Stimulated activated CD4-positive, alpha-beta T cell treated with anti-CD3 and anti-CD28 coated beads, TNF-alpha, amount 100 ng/mL, for 48 hours (primary cell): ENCODE measurements at regions not wholly inside any gene's neighbourhood (a gene's known extent, or its start where the extent isn't known, plus 50 kb on each side); places are given as distances from the start of the nearest gene placed in this dataset.

Experiments
- DNase-seq, 3 donors: peaks; one replicate each; pipeline ENCODE4 v3.0.0-alpha.2; 2020; ENCODE audit warnings: low read depth in 3 of 3

DNA sequence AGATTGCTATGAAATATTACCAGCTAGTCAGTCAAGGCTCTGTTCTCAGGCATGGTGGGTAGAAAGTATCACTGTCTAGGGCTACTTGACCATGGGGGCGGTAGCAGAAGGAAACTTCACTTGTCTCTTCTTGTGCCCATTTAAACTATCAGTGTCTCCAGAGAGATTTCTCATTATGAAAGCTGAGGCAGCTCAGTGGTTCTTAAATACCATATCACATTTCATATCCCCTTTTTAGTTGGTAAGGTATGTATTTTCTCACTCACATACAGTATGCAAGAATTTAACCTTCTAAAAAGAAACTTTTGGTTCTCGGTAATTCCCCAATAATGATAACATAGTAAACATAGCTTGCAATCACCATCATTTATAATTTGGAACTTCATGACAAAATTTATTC lies 1180.0 kb upstream of the TENM4 start:
- no peak for DNase-seq

DNA sequence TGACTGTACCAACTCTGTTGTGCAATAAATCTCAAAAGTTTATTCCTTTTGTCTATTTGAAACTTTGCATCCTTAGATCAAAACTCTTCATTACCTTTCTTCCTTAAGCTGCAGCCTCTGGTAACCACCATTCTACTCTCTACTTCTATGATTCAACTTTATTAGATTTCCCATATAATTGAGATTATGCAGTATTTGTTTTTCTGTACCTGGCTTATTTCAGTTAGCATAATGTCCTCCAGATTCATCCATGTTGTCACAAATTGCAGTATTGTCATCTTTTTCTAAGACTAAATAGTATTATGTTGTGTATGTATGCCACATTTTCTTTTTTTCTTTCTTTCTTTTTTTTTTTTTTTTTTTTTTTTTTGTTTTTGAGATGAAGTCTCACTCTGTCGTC lies 1176.3 kb upstream of the TENM4 start:
- no peak for DNase-seq

GRCh38 chr11:80616070-80616800 lies 1175.4 kb upstream of the TENM4 start:
- no peak for DNase-seq

DNA sequence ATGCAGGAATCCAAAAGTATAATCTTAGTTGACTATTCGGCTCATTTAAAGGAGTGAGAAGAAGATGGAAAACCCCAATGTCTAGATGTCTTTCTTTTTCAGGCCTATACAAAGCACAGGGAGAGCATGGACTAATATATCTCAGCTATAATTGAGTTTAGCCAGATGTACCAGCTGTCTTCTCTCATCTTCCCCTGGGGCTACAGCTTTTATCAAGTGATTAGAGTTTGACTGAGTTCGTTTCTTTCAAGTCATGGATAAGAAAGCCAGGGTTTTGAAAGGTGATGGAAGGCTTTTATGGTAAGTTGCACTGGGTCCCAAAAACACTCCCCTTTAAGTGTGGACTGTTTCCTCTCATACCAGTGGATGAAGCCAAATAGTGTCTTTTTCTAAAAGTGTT lies 1172.8 kb upstream of the TENM4 start:
- no peak for DNase-seq

DNA sequence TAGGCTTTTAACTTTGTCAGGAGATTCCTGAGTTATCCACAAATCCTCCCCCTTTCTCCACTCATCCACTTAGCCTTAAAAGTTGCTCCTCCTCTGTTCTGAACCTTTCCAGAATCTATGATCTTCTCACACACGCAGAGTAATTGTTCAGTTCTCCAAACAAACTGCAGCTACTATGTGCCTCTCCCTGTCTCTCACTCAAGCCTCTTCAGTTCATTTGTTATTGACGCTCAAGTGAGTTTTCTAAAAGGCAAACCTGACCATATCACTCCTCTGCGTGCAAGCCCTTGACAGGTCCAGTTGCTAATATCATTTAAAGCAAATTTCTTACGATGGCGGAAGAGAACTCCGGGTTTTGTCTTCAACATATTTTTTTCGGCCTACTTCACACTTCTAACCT lies 1169.7 kb upstream of the TENM4 start:
- DNase-seq: no peak

GRCh38 chr11:80603472-80603871 lies 1162.6 kb upstream of the TENM4 start:
- no peak for DNase-seq

DNA sequence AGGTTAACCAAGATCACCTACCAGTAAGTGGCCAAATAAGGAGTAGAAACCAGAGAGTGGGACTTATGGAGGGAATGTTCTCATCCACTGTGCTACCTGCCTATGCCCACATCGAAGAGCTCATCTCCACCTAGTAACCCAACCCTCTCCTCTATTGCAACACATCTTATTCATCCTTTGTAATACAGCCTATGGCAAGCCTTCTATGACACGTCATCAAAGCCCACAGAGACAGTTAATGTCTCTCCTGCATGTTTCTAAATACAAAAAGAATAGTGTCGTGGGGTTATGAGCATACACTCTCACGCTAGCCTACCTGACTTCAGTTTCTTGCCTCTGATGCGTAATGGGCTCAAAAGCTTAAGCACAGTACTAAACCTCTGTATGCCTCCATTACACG lies 1158.1 kb upstream of the TENM4 start:
- DNase-seq: no peak

DNA sequence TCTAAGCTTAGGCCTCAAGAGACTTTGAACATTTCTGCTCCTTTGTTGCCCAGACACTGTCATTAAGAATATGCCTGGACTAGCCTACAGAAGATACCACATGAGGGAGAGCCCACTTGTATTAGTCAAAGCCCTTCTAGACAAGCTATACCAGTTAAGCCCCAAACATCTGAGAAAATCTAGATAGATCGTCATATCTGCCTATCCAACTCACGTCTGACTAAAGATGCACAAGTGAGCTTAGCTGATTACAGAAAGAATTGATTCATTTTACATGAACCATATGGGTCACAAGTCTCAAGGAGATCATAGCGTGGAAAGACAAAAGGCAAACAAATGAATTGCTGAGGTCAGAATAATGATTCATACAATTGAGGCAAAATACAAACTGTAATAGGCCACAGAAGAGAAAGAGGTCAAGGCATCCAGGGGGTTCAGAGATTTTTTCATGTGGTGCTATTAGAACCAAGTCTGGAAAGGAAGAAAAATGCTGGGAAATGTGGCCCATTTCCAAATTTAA lies 1155.5 kb upstream of the TENM4 start:
- no peak for DNase-seq

- DNase-seq: no peak
Observed at GRCh38 chr11:80595011-80595410, 1154.2 kb upstream of the TENM4 start.

DNA sequence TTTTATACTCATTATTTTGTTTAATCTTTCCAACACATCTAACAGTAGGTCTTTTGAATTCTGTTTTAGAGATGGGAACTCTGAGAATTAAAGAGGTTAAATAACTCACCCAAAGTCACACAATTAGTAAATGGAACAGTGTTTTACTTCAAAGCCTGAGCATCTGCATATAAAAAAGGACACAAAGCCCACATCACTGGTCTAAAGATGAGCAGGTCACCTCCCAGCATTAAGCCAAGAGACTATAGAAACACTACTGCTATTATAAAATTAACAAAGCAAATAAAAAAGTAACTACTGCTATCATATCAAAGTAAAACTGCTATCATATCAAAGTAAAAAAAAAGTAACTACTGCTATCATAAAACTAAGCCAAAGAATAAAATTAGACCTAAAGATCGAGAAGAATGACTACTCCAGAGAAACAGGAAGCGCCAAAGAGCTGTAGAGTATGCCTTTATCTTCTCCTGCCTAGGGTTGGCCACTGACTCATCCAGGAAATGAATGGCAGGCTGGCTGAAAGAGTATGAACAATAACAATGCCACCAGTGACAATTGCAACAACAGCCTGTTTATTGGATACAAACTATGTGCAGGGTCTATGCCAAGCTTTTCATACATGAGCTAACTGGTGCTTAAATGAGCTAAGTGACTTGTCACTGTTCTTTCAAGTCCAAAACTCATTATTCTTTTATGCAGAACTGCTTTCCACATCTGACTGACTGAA lies 1153.0 kb upstream of the TENM4 start:
- DNase-seq: no peak

DNA sequence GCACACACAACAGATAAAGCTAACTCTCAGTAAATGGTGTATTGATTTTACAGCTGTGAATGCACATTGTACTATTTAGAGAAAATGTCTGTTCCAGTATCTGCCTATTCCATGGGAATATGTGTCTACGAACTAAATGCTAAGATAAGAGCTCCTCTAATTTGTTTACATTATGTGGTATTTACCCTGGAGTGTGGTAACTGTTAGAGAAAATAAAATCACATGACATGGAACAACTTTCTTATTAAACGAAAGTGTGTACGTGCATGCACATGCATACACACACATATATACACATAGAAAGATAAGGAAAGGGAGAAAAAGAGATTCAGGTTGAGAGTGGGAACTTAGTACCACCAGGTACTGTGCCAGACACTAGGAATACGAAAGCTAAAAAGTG lies 1151.7 kb upstream of the TENM4 start:
- no peak for DNase-seq

GRCh38 chr11:80587906-80588305 lies 1147.1 kb upstream of the TENM4 start:
- DNase-seq: no peak

GRCh38 chr11:80586464-80586863 lies 1145.6 kb upstream of the TENM4 start:
- DNase-seq: no peak

DNA sequence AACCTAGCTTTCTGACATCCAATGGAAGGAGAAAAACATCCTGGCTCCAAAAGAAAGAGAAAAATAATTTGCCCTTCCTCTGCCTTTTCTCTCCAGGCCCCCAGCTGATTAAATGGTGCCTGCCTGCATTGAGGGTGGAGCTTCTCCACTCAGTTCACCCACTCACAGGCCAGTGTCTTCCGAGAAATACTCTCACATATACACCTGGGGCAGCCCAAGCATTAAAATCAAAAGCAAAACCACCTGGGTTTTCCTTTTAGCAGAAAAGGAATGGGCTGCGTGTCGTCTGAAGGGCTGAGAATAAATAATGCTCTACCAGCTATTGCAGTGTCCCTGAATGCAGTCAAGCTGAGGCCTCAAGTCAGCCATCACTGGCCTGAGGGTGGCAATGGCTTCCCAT lies 1143.8 kb upstream of the TENM4 start:
- no peak for DNase-seq

DNA sequence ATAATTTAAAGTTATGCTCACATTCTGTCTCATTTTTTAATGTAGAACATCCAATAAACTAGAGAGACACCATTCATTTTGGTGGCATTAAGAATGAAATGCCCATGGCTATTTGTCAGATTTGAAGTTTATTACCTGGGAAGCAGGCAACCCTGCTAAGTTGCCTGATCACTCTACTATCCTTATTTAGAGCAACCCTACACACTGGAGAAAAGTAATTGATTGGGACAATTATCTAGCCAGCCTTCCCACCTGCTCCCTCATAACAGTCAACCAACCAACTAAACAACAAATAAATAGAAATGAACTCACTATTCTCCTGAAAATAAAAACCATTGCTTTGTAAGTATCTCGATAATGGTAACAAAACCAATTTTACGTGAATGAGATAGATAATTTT lies 1129.0 kb upstream of the TENM4 start:
- no peak for DNase-seq

DNA sequence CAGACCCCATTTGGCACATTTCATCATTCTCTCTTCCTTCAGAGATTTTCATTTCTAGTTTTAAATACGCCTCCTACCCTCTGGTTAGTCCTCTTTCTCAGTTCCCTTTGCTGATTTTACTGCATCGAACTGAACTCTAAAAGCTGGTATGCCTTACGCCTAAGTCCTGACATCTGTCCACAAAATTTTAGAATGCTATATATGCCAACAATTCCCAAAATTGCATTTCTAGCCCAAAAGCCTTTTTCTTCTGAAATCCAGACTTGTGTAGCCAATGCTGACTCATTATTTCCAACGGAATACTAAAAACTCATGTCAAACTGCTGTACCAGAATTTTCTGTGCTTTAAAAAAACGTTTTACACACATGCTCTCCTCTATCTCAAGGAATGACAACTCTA lies 1124.4 kb upstream of the TENM4 start:
- DNase-seq: no peak

GRCh38 chr11:80562523-80563125 lies 1121.8 kb upstream of the TENM4 start:
- no peak for DNase-seq

DNA sequence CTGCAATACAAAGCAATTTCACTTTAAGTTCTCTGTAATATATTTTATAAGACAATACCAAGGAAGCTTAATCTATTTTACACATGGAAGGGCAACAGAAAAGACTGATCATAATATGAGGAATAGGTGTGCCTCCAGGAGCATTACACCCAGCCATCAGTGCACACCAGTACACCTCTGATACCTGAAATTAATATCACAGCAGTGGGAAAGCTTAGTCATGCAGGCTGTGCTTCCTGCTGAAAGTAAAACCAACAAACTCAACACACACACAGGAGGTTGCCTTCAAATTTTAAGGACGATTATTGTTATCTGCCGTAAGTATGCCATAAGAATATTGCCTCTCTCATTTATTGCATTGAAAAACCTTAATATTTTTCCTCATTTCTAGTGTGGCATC lies 1119.1 kb upstream of the TENM4 start:
- no peak for DNase-seq

DNA sequence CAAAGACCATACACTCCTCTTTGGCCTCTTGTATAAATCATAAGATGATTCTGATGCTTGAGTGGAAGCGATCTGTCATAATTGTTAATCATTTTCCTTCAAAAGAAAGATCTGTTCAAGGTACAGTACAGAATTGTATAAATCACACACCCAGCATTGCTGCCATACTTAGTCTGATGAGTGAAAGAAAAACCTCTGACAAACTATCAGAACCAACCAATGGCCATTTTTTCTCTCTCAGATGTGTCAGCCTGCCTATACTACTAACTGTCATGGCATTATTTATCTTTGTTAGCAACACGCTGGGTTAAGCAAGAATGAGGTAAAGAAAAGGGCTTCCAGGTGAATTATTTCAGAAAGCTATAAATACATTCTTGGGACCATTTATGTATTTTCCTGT lies 1112.7 kb upstream of the TENM4 start:
- DNase-seq: no peak

DNA sequence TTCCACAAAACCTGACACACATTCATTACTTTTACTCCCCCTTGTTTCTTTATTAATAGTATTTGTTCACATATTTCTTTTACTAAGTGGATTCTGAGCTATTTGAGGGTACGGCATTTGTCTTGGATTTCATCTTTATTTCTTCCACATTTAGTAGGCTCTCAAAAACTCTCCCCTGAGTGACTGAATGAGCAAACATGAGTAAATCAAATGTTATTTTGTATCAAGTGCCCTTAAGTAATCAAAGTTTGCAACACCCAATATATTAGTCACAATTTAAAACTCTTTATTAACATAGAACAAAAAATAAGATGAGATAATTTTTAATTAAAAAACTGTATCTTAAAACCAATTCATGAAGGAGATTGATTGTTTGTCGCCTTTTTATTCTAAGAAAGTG lies 1101.9 kb upstream of the TENM4 start:
- DNase-seq: no peak

GRCh38 chr11:80538040-80538439 lies 1097.2 kb upstream of the TENM4 start:
- no peak for DNase-seq

GRCh38 chr11:80533463-80533862 lies 1092.6 kb upstream of the TENM4 start:
- DNase-seq: no peak

- DNase-seq: no peak
Observed at GRCh38 chr11:80532633-80533232, 1091.9 kb upstream of the TENM4 start.
